OCI-LY1 (cell line): ENCODE measurements at regions not wholly inside any gene's neighbourhood (a gene's known extent, or its start where the extent isn't known, plus 50 kb on each side); places are given as distances from the start of the nearest gene placed in this dataset.

Source experiments
- CTCF ChIP-seq: fragments of 200-600 bp; sonication (generic), shearing (Covaris generic); IDR thresholded peaks from 2 replicates; pipeline ENCODE4 v1.5.1; 2017; ENCODE audit warnings: mild to moderate bottlenecking, antibody characterized with exemption, low read length, moderate library complexity, mixed read lengths
- EZH2 ChIP-seq: fragments of 200-600 bp; sonication (generic), shearing (Covaris generic); IDR thresholded peaks from 2 replicates; pipeline ENCODE4 v1.8.0; 2017; ENCODE audit warnings: borderline replicate concordance, mixed run types, mild to moderate bottlenecking, antibody characterized with exemption, low read length, moderate library complexity, mixed read lengths

DNA sequence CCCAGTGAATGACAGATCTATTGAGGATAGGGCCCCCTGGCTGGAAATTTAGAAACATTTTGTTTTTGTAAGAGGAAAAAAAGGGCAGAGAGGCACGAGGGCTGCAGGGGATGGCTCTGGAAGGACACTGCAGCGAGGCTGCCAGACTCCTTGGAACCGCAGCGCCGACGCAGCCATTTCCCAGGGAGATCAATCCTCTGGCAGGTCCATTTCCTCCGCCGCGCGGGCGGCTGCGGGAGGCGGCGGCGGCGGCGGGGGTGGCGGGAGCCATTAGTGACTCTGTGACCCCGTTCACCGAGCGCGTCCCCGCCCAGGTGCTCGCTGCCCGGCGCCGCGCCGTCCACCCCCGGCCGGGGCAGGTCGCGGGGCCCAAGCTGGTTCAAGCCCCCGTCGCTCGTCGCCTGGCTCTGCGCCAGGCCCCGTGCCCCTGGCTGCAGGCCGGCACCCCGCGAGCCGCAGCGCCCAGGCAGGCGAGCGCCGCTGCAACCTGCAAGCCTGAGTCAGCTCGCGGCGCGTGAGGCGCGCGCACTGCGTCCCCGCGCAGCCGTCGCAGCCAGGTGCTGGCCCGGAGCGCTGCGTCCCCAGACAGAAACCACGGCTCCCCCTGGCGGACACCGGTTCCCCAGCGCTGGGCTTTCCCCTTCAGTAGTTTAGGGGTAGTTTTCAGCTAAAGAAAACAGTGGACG, 192.6 kb downstream of the KATNAL1 start:
- peak; percentile 95 for TF ChIP-seq CTCF
- TF ChIP-seq EZH2, result no peak
